ENCODE measurements at regions not wholly inside any gene's neighbourhood (a gene's known extent, or its start where the extent isn't known, plus 50 kb on each side); places are given as distances from the start of the nearest gene placed in this dataset.
A peak's percentile ranks its signal among the peaks of the same experiment; 100 is the strongest.

DNA sequence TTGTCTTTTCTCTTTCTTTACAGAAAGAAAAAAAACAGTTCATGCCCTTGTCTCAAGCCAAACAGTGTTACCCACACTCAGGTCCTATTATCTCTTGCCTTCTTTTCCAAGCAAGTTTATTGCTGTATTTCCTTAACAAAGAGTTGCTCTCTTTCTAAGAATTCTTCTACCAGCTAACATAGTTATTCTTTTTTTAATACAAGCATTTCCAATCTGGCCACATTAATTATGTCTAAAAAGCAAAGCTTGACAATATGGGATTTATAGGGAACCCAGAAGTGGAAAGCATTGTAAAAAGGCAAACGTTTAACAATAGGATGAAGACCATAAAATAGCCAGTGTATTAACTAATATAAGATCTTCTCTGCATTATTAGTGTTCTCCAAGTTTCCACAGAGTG lies 272.5 kb upstream of the CWC22 start:
- intact Hi-C loops (cut with DNase I) = no loop called here
- no peak for DNase-seq

DNA sequence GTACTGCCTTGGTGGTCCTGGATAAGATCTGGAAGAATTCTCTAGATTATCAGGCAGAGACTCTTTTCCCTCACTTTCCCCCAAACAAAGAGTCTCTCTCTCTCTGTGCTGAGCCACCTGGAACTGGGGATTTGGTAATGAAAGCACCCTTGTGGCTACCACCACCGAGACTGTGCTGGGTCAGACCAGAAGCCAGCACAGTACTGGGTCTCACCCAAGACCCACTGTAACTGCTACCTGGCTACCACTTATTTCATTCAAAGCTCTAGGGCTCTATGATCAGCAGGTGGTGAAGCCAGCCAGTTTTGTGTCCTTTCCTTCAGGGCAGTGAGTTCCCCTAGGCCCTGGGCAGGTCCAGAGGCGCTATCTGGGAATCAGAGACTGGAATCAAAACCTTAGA lies 269.6 kb upstream of the CWC22 start:
- DNase-seq = no peak
- no peaks in the 10 kb centered on the region for H3K36me3 ChIP-seq
- TF ChIP-seq, protein P1, sequence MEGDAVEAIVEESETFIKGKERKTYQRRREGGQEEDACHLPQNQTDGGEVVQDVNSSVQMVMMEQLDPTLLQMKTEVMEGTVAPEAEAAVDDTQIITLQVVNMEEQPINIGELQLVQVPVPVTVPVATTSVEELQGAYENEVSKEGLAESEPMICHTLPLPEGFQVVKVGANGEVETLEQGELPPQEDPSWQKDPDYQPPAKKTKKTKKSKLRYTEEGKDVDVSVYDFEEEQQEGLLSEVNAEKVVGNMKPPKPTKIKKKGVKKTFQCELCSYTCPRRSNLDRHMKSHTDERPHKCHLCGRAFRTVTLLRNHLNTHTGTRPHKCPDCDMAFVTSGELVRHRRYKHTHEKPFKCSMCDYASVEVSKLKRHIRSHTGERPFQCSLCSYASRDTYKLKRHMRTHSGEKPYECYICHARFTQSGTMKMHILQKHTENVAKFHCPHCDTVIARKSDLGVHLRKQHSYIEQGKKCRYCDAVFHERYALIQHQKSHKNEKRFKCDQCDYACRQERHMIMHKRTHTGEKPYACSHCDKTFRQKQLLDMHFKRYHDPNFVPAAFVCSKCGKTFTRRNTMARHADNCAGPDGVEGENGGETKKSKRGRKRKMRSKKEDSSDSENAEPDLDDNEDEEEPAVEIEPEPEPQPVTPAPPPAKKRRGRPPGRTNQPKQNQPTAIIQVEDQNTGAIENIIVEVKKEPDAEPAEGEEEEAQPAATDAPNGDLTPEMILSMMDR (IDR thresholded peaks at IDR 0.05) = no peak
- no peak for TF ChIP-seq POLR2A (IDR thresholded peaks at IDR 0.05)
- H3K27ac ChIP-seq = no peak overlapping the region
- 66 to 83% methylated on average over 2 of the region's 2 CpGs for WGBS, 2 donors
- H3K4me1 ChIP-seq = no peaks in the 10 kb centered on the region
- intact Hi-C loops (cut with DNase I) = no loop called here
- no peak overlapping the region for H3K4me3 ChIP-seq (replicated peaks in 1 of 3)
- H3K27me3 ChIP-seq = no peaks in the 10 kb centered on the region
- H3K9me3 ChIP-seq = no peaks in the 10 kb centered on the region

More for the DNA sequence above, 272.5 kb upstream of the CWC22 start:
- Histone ChIP-seq H3K27me3 (no peaks in the 10 kb centered on the region), H3K27ac (no peak overlapping the region), H3K9me3 (no peaks in the 10 kb centered on the region), H3K36me3 (no peaks in the 10 kb centered on the region), H3K4me1 (no peaks in the 10 kb centered on the region), H3K4me3 (replicated peaks in 1 of 3) (no peak overlapping the region)
- 55 to 68% methylated on average over 1 of the region's 1 CpG for WGBS, 2 donors
- TF ChIP-seq, protein P1 (IDR thresholded peaks at IDR 0.05) = no peak
- no peak for TF ChIP-seq POLR2A (IDR thresholded peaks at IDR 0.05)

DNA sequence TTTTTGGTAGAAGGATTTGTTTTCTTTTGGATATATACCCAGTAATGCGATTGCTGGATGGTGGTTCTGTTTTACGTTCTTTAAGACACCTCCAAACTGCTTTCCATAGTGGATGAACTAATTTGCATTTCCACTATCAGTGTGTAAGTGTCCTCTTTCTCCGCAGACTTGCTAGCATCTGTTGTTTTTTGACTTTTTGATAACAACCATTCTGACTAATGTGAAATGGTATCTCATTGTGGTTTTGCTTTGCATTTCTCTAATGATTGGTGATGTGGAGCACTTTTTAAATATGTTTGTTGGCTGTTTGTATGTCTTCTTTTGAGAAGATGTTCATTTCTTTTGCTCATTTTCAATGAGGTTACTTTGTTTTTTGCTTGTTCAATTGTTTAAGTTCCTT lies 260.9 kb upstream of the CWC22 start:
- DNase-seq = no peak
- H3K36me3 ChIP-seq = no peaks in the 10 kb centered on the region
- intact Hi-C loops (cut with DNase I) = no loop called here
- WGBS, 2 donors = 90 to 96% methylated on average over 3 of the region's 3 CpGs
- no peaks in the 10 kb centered on the region for H3K9me3 ChIP-seq
- no peaks in the 10 kb centered on the region for H3K4me1 ChIP-seq
- TF ChIP-seq, protein P1 (IDR thresholded peaks at IDR 0.05) = no peak
- TF ChIP-seq POLR2A (IDR thresholded peaks at IDR 0.05) = no peak
- H3K4me3 ChIP-seq (replicated peaks in 1 of 3) = no peak overlapping the region
- no peaks in the 10 kb centered on the region for H3K27me3 ChIP-seq
- H3K27ac ChIP-seq = no peak overlapping the region

DNA sequence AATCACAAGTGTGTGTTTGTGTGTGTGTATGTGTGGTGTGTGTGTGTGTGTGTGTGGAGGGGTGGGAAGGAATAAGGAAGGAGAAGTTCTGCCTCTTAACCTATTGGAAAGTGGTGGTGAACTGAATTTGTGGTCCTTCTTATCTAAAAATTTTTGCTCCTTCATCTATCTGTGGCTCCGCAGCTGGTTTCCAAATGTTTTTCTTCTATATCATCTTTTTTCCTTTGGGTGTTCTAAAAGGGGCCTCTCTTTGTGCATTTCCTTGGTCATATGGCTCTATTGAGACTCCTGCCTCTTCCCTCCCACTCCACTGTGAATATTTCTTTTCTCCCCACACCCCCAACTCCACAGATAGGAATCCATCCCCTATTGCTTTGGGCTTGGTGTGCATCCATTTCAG lies 254.9 kb upstream of the CWC22 start:
- no peaks in the 10 kb centered on the region for H3K27me3 ChIP-seq
- peak overlapping the region in 1 of 3 donors; percentile 37 for H3K27ac ChIP-seq
- intact Hi-C loops (cut with DNase I) = no loop called here
- DNase-seq = no peak
- H3K4me1 ChIP-seq = peaks cover 0 to 12% of the 10 kb centered on the region in 2 donors
- H3K4me3 ChIP-seq (replicated peaks in 1 of 3) = no peak overlapping the region
- TF ChIP-seq, protein P1 (IDR thresholded peaks at IDR 0.05) = no peak
- TF ChIP-seq POLR2A (IDR thresholded peaks at IDR 0.05) = no peak
- 89 to 94% methylated on average over 1 of the region's 1 CpG for WGBS, 2 donors
- H3K36me3 ChIP-seq = no peaks in the 10 kb centered on the region
- no peaks in the 10 kb centered on the region for H3K9me3 ChIP-seq

DNA sequence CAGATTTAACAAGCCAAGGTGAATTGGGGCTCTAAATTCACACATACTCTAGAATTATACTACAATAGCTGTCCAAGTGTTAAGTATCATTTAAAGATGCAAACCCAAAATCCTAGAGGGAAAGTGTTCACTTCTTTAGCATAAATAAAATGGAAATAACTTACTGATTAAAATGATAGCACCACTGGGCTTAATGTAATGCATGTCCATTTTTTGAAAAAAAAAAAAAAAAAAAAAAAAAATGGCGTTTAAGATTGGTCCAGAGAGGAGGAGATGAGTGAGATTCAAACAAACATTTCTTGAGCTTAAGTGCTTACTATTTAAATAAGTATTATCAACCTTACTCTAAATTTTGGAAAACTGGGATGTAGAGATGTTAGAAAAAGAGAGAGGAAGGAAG lies 251.5 kb upstream of the CWC22 start:
- intact Hi-C loops (cut with DNase I) = no loop called here

More for the DNA sequence above, 251.5 kb upstream of the CWC22 start:
- no peaks in the 10 kb centered on the region for H3K9me3 ChIP-seq
- H3K27ac ChIP-seq = peak overlapping the region in 1 of 3 donors; percentile 63
- no peak for DNase-seq
- no peaks in the 10 kb centered on the region for H3K27me3 ChIP-seq
- WGBS, 2 donors = 73 to 75% methylated on average over 1 of the region's 1 CpG
- H3K36me3 ChIP-seq = no peaks in the 10 kb centered on the region
- H3K4me1 ChIP-seq = peaks cover 0 to 12% of the 10 kb centered on the region in 2 donors
- no peak overlapping the region for H3K4me3 ChIP-seq (replicated peaks in 1 of 3)
- TF ChIP-seq, protein P1 (IDR thresholded peaks at IDR 0.05) = no peak
- TF ChIP-seq POLR2A (IDR thresholded peaks at IDR 0.05) = no peak
